Dermis microvascular lymphatic vessel endothelial cell (primary cell): ENCODE measurements at regions not wholly inside any gene's neighbourhood (a gene's known extent, or its start where the extent isn't known, plus 50 kb on each side); places are given as distances from the start of the nearest gene placed in this dataset.

Experiments
- DNase-seq, 2 donors: peaks; one replicate each; pipeline versions ENCODE4 v3.0.0 to v3.0.0-alpha.2; 2010; ENCODE audit warnings: low read depth in 2 of 2

- DNase-seq, result no peak
Measured at GRCh38 chr13:50561739-50562138, 281.8 kb downstream of the DLEU7 start.

DNA sequence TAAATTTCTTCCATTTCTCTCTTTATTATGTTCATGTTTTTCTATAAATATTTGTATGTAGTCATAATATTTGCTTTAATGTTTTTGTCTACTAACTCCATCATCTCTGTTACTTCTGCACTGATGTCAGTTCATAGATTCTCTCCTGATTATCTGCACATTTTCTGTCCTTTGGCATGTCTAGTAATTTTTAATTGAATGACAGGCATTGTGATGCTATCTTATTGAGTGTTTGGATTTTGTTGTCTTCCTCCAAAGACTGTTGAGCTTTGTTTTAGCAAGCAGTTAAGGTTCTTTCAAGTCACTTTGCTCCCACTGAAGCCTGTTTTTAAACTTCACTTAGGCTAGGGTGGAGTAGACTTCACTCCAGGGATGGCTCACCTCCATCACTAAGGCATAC lies 276.8 kb downstream of the DLEU7 start:
- no peak for DNase-seq

- DNase-seq, result no peak
Measured at GRCh38 chr13:50572129-50572528, 271.4 kb downstream of the DLEU7 start.

DNA sequence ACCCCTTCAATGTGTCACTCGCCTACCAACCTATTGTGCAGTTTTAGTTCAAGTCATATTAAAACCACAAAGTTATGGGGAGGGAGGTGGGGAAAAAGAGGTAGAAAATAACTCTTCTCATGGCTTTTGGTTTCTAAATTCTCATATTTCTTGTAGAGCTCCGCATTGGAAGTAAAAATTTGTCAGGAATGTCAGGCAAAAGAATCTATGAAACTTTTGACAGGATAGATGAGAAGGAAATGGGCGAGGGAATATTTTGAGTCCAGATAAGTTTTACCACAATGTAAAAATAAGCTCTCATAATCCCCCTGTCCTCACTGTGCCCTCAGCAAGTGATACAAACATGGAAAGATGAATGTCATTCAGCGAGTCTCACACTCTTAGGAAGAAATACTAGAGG lies 270.4 kb downstream of the DLEU7 start:
- DNase-seq, result no peak

- no peak for DNase-seq
Measured at GRCh38 chr13:50574731-50575130, 268.8 kb downstream of the DLEU7 start.

- no peak for DNase-seq
Measured at GRCh38 chr13:50575138-50575537, 268.4 kb downstream of the DLEU7 start.

DNA sequence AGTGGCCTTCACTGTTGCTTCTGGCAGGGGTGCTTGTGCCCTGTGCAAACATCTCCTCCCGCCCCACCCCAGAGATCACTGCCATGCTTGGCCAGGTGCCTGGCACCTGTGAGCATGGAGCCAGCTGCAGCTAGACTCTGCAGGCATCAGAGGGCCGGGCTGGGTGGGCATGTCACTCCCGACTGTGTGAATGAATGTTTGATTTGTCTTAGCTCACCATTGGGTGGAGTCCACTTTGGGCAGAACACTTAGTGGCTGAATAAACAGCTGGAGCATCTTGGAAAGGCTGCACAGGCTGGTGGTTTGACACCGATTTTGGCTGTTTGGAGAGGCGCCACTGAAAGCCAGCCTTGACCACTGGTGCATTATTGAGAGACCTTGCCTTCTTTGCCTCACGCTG lies 267.3 kb downstream of the DLEU7 start:
- DNase-seq, result no peak

- no peak for DNase-seq
Measured at GRCh38 chr13:50577806-50578205, 265.7 kb downstream of the DLEU7 start.

DNA sequence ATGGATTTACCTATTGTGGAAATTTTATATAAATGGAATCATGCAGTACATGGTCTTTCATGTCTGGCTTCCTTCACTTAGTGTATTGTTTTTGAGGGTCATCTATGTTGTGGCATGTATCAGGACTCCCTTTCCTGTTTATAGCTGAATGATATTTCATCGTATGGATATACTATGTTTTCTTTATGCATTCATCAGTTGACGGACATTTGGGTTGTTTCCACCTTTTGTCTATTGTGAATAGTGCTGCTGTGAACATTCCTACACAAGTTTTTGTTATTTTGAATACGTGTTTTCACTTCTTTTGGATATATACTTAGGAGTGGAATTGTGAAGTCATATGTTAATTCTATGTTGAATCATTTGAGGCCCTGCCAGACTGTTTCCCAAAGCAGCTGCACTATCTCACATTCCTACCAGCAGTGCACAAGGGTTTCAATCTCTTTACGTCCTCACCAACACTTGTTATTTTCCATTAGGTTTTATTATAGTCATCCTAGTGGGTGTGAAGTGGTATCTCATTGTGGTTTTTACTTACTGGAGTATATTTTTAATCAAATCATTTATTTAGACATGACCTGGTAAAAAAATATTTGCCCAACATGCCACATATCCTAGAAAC lies 262.7 kb downstream of the DLEU7 start:
- peak; percentile 31 to 63 for DNase-seq

GRCh38 chr13:50581586-50582196 lies 261.8 kb downstream of the DLEU7 start:
- no peak for DNase-seq

DNA sequence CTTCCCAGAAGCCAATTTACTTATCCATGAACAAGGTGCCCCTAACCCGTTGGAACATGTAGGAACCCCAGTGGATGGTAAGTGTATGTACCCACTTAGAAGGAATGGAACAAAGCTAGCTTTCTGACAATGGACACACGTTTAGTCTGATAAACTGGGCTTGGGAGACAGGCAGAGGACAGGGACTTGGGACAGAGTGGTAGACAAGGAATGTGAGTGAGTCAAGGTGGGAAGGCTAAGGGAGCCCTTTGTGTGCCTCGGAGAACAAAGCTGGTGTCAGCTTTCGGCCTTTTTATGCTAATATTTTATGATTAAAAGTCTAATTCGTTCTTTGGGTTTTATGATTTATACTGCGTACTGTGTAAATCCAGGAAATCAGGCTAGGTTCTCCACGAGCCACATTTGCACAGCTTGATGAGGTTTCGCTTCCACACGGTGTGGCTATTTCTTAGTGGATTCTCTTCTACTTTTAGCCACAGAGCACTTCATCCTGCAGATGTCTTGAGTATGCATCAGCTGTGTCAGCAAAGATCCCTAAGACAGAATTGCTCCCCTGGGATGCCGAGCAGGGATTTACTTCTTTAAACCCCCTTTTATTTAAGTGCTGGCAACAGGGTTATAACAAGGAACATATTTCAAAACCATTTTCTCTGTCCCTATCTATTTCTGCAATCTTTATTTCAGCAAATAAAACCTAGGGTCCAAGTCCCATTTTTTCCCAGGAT lies 258.5 kb downstream of the DLEU7 start:
- DNase-seq, result no peak

DNA sequence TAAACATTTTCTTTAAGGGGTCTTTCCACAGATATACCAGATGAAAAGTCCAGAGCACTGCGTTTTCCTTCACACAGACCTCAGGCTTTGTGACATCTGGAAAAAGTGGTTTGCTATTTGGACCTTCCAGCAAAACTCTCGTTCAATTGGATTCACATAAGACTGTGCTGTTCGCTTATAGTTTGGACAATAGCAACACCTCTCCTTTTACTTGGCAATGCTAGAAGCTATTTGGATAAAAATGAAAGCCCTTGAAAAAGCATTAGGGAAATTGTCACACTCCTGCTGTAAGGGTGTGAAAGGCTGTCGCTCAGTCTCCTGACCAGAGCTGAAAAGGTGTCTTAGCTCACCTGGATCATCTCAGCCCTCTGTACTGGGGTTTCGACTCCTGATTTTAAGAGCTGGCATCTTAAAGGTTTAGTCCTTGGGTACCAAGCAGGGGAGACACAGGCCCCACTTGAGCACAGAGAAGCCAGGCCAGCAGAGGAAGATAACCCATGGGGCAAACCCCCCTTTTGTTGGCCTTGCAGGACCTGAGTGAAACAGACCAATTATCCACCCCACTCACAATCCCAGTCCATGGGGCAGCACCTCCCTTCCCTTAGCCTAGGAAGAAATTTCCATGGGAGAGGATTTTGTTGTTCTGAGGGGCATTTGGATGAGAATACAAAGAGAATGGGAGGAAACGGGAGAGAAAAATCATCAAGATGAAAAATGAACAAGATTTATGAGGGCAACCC lies 257.6 kb downstream of the DLEU7 start:
- DNase-seq, result no peak

GRCh38 chr13:50586414-50587083 lies 256.9 kb downstream of the DLEU7 start:
- DNase-seq, result no peak

DNA sequence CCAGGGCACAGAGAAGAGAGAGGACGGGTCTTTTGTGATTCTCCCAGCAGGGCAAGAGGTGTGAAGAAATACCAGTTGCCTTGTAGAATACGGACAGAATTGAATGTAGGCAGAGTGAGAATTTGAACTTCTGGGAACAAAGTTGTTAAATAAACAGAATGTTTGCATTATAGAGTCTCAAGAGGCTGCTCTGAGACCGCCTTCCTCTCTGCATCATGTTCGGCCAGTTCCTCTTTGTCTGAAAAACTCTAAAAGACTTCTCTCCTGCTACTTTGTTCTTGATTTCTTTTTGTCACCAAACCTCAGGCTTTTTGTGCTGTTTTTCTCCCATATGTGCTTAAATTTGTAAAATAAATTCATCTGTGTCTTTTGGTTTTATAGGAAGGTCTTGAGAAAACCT lies 256.4 kb downstream of the DLEU7 start:
- DNase-seq, result no peak

- no peak for DNase-seq
Measured at GRCh38 chr13:50587645-50588373, 255.7 kb downstream of the DLEU7 start.

- no peak for DNase-seq
Measured at GRCh38 chr13:50588491-50589130, 254.9 kb downstream of the DLEU7 start.

- DNase-seq, result no peak
Measured at GRCh38 chr13:50589139-50589538, 254.4 kb downstream of the DLEU7 start.

GRCh38 chr13:50589651-50590054 lies 253.8 kb downstream of the DLEU7 start:
- peak in 1 of 2 donors; percentile 29 for DNase-seq

GRCh38 chr13:50592412-50593155 lies 250.9 kb downstream of the DLEU7 start:
- DNase-seq, result peak in 1 of 2 donors; percentile 44

- no peak for DNase-seq
Measured at GRCh38 chr13:50593207-50593606, 250.3 kb downstream of the DLEU7 start.
